Stimulated activated CD4-positive, alpha-beta T cell treated with anti-CD3 and anti-CD28 coated beads, Interleukin-2, amount 100 ng/mL, for 24 hours (primary cell): ENCODE measurements at regions not wholly inside any gene's neighbourhood (a gene's known extent, or its start where the extent isn't known, plus 50 kb on each side); places are given as distances from the start of the nearest gene placed in this dataset.
"Not testable (repeated sequence)": the region's sequence is repeated elsewhere in the genome, so short reads cannot be mapped to it uniquely, and the experiment has no call there.

ENCODE experiments used
- DNase-seq, 2 donors: peaks; one replicate each; pipeline ENCODE4 v3.0.0-alpha.2; 2020

DNA sequence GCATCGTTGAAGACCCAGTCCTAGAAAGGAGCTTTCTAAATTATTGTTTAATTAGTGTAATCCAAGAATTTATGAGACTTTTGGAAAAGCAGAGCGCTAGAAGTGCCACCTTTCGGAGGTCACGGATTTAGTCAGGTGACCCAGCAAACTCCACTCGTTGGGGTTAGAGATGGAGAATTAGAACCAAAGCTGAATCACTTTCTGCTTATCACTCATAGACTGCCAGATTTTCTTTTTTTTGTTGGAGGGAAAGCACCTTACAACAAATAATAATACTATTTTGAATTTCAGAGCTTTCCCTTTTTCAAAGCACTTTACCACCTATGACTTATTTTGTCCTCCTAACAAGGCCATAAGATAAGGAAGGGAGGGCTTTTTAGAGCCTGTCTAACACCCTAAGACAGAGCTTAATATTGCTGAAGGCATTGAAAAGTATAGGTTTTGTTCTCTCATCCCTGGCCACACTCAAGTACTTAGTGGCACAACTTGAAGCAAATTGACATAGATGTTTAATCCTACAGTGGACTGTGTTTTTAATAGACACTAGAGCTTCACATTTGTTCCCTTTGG is 223.2 kb upstream of the PLGLB2 start:
- DNase-seq: peak in 1 of 2 donors; percentile 30

DNA sequence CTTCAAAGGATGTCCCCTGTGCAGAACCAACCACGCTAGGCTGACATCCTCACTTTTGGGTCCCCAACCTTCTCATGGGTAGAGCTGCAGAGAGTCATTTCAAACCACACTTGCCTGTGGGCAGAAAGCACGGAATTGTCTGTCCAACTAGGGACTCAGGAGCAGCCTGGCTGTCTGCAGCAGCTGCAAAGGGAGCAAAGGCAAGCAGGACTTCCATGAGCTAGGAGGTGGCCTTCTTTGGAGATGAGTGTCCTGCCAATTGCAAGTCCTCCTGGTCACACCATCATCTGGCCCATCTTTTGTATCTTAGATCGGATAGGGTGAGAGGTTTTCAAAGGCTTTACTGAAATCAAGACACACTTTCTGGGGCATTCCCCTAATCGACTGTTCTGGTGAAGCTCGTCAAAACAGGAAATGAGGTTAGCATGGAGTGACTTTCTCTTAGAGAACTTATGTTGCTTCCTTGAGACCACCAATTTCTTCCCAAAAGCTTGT is 222.3 kb upstream of the PLGLB2 start:
- DNase-seq: peak in 1 of 2 donors; percentile 53

DNA sequence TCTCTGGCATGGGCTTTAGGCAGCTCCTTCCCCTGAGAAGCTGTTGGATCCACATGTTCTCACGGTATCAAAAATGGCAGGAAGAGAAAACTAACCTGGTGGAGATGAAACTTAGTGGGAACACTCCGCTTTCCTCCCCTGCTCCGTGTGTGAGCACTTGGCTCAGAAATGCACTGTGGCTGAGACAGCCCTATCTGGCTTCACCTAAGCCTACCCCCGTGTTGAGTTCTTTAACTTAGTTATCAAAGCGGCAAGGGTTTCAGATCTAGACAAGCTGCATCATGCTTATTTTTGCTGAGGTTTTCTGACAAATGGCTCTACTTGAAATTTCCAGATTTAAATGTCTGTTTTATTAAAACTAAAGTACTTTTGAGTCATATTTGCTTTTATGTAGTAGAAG is 221.6 kb upstream of the PLGLB2 start:
- DNase-seq: peak in 1 of 2 donors; percentile 10

DNA sequence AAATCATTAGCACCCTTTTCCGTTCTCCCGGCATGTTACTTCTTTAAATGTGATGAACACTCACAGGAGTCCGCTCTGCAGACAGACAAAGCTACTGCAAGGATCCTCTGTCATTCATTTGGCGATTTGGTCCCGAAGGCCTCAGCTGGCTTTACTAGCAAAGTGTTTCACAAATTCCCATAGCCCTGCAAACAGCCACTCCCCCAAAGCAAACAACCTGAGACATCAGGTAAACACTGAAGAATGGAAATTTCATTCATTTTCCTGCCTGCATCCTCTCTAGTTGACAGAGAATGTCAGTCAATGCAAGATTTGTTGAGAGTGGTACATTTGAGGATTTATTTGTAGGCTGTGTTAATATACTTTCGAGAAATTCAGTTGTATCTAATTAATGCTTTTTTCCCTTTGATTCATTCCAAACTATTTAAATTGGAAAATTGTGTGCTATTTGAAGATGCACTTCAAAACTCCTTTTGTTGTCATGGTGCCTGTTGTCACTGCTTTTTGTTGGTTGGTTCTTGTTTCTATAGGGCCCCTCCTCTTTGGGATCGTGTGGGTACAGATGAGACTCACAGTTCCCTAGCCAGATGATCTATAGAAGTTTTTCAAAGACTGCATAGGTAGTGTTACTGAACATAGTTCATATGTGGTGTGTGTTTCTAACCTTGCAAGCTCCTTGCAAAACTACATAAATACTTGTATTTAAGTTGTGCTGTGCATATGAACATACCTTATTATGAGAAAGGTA is 215.7 kb upstream of the PLGLB2 start:
- DNase-seq: peak in 1 of 2 donors; percentile 16

DNA sequence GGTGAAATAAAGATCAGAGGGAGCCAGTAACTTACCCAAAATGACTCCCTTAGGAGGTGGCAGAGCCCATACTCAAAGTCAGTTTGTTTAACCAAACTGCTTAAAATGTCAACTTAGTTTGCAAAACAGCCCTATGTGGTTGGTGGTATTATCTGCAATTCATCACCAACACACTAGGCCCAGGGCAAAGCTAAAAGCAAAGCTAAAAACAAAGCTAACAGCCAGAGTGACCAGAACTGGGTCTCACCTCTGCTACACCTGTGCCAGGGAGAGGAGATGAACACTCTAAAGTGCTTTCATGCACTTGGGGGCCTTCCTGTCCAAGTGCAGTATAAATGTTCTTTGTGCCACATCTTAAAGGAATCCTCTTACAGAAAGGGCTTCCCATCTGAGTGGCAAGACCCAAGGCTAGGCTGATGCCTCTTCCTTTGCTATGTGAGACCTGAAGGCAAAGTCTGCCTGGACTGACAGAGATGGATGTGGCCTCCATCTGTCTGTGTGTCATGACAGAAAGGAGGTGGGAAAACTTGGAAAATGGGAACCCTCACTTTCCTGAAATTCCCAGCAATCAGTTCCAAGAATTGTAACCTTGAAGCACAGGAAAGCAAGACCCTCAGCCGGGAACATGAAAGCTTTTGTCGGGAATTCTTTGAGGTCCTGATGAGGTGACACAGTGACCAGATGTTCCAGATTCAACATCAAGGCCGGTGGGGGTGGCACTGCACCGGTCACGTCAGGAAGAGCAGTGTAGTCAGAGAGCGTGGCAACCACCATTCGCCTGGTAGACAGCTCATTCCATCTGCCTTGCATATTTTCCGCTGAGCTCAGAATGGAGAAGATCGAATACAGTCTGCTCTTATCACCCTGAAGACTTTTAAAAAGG is 214.3 kb upstream of the PLGLB2 start:
- DNase-seq: peak in 1 of 2 donors; percentile 15

DNA sequence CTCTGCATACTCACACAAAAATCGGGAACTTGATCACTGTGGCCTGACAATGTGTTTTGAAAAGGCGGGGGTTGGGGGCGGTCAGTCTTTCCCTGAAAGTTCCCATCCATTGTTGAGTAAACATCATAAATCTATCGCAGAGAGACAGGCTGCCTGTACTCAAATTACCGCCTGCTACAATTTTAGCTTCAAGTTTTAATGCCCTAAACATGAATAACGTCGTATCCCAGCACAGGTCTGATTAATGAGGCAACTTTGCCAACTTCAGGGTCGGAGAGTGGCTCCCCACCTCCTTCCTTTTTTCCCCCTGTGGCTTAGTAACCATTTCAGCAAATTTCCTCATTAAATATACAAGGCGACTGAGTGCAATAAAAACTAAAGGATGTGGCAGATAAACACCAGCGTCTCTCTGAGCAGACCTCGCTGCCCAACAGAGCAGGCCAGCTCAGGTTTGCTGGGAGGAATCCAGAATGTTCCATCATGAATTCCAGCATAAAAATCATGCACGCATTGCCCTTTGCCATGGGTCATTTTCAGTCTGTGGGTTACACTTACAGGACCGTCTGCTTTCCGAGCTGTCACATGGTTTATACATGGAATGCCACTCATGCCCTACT is 213.5 kb upstream of the PLGLB2 start:
- DNase-seq: not testable (repeated sequence)

DNA sequence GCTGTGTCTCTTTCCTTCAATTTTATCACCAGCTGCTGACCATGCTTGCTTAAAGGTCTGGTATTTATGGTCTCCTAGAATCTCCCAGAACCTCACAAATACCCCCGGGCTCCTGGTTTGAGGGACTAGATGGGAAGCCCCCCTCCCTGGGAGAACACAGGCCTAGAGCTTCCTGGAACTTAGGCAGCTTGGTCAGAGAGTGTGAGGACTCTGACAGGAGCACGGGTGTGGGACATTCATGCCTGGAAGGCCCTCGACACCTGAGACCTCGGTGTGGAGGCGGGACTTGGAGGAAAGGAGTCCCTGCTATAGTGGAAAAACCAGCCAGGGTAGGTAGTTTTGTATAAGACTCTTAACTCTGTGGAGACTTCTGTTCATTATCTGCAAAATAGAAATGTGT is 211.5 kb upstream of the PLGLB2 start:
- not testable (repeated sequence) for DNase-seq

DNA sequence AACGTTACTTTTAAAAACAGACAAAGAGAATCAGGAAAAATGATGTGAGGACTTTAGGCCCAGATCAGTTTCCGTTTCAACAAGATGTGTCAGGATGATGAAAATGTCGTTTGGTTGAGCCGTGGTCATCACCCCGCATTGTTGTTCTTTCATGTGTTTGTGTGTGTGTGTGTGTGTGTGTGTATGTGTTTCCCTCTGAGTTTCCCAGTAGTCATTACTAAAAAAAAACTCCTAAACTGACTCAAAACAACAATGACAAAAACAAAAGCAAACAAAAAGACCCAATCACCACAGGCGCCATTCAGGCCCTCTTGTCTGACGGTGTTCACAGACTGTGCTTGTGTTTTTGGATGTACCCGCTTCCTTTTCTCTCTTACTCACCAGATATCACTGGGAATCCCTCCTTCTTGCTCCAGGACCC is 210.6 kb upstream of the PLGLB2 start:
- peak in 1 of 2 donors; percentile 18 for DNase-seq

DNA sequence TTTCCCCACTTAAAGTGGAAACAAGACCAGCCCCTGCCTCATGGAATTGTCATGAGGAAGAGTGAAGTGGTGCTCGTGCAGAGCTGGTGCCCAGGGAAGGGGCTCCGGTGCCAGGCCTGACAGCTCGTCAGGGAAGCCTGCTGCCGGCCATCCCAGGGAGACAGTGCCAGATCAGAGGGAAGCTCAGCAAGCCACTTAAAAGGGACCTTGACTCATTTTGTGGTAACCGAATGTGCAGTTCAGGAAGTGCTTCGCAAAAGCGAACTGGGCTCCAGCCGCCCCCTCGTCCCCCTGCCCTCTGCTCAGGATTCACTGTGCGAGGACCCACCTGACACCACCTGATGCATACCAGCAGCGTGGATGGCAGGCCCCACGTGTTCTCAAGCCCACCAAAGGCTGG is 209.6 kb upstream of the PLGLB2 start:
- not testable (repeated sequence) for DNase-seq

DNA sequence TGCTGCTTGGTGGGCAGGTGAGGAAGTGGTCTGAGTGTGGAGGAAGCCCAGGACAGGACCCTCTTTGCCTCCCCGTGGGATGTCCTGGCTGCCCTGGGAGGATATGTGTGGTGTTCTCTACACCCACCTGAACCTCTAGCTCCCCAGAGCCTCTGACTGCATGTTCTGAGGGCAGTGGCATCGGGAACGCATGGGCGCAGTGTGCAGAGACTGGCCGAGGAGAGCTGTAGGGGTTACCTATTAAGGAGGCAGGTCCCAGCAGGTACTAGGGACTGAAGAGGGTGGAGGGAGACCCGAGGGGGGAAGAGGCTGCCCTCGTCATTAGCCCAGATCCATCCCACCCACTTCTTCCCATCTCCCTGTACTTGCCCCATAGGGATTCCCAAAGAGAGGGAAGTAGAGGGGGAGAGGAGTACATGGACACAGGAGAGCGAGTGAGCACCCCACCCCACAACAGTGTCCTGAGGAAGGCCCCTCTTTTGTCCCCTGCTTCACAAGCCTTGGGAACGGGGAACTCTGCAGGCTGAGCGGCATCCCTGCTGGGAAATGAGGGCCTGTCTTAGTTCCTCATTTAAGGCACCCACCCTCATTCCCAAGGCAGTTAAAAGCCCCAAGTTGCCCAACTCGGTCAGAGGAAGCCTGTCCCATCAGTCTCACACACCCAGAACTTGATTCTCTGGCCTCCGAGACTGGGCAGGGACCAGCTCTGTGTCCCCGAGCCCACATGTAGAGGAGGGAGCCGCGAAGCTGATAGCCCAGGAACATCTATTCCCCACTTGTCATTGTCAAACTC is 208.5 kb upstream of the PLGLB2 start:
- not testable (repeated sequence) for DNase-seq

DNA sequence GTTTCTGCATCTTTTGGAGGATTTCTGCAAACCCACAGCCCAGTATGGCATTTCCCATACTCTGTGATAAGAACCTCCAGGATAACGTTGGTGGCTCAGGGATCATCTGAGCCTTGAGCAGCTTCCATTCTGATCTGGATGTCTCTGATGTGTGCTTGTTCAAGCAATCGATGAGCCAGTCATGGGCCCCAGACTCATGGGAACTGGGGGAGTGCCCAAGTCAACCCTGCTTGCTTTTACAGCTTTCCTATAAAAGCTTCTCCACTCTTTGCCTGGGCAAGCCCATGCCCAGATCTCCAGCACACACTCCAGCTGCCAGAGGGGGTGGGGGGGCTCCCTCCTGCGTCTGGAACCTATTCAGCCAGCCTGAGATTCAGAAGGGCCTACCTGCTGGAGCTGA is 207.6 kb upstream of the PLGLB2 start:
- not testable (repeated sequence) for DNase-seq

DNA sequence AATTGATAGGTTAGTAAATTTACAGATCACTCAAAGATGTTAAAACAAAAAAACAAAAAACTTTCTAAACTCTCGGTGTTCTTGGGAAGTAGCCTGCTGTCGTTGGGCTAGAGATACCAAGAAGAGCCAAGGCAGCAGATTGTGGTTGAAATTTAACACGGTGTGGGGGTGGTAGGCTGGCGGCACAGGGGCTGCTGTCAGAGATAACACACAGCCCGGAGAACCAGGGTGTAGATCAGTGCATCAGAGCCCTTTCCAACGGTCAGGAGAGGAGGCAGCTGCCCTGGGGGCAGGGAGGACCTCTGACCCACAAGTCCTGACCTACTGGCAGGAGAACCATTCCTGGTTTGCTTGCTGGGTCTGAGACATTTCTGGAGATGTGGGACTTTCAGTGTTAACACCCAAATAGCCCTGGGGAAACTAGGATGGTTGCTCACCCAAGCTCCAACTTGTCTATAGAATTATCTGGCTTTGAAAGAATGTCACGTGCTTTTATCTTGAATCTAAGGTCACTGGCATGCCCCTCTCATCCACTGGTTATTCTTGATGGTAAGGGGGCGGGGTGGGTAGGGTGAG is 205.2 kb upstream of the PLGLB2 start:
- peak; percentile 49 to 52 for DNase-seq

DNA sequence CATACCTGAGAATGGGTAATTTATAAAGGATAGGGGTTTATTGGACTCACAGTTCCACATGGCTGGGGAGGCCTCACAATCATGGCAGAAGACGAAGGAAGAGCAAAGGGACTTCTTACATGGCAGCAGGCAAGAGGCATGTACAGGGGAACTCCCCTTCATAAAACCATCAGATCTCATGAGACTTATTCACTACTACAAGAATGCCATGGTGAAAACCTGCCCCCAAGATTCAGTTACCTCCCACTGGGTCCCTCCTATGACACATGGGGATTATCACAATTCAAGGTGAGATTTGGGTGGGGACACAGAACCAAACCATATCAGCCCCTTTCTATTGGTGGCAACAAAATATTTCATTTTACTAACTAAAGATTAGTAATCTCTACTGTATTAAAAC is 204.1 kb upstream of the PLGLB2 start:
- DNase-seq: not testable (repeated sequence)

DNA sequence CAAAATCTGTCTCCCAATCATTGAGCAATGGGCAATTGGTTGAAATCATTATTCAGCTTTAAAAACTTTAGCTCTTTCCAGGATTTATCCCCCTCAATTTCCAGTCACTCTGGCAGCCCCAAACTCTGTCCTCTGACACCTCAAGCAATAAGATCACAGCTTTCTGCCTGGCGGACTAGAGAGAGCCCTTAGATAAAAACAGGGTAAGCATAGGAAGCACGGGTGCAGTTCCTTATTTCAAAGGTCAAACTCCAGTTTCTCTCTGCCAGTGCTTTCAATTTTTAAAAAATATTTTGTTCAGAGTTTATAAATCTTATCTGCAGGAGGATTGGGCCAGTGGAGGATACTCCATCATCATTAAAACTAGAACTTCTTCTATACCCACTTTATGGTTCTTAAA is 200.8 kb upstream of the PLGLB2 start:
- DNase-seq: not testable (repeated sequence)

DNA sequence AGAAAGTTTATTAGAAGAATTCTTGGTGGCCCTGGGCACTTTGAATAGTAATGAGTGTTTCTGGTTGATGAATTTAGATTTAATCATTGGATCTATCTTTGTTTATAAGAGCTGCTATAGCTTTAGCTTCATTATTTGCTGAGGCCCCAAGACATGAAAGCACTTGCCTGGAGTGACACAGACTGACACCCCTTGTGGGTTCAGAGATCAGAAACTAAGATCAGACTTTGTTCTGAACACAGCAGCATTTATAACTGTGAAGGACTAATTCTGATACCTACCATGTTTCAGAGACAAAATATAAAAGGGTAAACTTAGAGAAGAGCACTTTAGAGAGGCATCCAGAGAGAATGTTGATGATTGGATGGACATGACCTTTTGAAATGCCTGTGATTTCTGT is 199.9 kb upstream of the PLGLB2 start:
- DNase-seq: not testable (repeated sequence)

DNA sequence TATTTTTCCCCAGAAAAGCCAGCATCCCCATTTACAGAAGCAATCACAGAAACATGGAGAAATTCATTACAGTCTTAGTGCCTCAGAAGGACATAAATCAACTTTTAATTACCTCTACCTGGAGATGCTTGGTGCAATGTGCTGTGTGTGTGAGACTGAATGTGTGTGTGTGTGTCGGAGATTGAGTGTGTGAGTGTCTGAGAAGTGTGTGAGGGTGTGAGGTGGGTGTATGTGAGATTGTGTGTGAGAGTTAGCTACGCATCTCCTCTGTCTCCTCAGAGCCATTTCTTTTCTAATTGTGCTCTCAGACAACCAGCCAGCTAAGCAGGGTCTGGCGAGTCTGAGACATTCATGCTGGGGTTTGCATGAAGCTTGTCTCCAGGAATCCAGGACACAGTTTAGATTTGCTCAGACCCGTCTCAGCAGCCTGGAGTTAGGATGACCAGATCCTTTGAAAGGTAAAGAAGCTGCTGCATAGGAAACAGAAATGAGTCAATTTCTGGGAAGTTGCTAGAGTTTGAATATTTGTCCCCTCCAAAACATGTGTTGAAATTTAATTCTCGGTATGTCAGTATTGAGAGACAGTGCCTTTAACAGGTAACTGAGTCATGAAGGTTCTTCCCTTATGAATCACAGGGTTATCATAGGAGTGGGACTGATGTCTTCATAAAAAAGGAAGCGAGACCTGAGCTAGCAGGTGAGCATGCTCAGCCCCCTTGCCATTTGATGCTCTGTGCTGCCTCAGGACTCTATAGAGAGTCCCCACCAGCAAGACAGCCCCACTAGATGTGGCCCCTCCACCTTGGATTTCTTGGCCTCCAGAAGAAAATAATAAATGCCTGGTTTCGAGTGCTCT is 199.0 kb upstream of the PLGLB2 start:
- DNase-seq: peak in 1 of 2 donors; percentile 37

DNA sequence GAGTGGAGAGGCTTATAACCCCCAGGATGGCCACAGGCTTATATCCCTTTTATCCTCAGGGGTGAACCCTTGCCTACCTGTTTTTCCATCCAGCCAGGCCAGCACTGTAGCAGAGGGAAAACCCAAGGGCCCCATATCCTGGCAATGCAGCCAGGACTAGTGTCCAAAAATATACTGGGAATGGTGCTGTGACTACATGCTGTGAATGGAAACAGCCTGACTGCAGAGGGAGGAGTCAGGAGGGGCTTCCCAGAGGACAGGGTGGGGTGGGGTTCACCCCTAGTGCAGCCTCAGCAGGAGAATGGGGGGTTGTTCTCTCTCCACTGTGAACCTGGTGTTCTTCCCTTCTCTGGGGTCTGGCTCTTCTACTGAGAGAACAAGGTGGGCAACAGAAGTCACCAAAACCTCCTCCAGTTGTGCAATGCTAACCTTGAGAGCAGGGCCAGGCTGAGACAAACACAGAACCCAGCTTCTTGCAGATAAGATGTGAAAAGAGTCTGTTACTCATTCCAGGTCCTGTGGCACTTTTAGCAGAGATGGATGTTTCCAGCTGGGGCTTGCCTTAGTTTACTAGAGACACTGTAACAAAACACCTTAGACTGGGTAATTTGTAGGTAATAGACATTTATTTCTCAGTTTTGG is 198.2 kb upstream of the PLGLB2 start:
- DNase-seq: not testable (repeated sequence)

DNA sequence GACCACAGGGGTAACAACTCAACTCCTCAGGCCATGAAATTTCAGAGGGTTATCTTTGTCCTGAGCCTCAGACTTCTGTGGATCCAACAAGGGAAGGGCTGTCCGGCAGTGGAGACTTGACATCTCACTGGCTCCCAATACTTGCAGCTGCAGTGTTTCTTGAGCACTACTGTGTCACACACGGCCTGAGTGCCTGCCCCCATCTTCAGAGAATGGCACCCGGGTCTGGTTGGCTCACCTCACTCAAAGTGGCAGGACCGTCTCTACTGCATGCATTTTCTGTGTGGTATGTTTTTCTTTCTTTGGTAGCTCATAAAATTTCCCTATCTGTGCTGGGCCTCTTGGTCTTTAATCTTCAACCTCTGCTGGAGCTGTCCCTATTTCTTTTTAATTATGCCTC is 193.2 kb upstream of the PLGLB2 start:
- DNase-seq: not testable (repeated sequence)

DNA sequence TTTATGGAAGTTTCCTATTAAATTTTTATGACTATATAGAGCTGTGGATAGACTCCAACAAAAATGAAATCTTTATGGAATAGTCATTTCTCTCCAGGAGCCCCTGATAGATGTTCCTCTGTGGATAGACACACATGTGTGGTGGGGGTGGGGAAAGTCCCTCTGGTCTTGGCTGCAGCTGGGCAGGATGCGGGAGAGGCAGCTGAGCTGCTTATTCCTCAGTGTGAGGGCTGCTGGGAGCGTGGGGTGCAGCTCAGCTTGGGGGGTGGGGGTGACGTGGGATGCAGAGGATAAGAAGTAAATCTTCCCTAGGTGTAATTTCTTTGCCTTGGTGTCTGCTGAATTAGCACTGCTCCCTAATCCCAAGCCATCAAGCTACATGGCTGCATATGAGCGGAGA is 192.8 kb upstream of the PLGLB2 start:
- DNase-seq: peak; percentile 51 to 63

DNA sequence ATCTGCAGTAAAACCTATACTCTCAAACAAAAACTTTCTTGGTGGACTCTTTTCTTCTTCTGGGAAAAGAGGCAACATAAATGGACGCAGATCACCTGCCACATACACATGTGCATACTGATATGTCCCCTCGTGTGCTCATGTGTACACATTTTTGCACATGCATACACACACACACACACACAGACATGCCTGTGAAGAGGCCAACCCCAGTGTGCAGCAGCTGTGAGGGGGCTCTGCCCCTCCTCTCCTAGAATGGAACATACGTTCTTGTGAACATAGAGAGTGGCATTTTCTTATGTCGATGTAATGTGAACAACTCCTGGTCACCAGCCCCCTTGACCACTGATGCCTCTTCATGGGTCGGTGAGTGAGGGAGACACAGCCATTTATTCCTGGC is 188.9 kb upstream of the PLGLB2 start:
- not testable (repeated sequence) for DNase-seq
